Liver (tissue), 7 donors: ENCODE measurements at regions not wholly inside any gene's neighbourhood (a gene's known extent, or its start where the extent isn't known, plus 50 kb on each side); places are given as distances from the start of the nearest gene placed in this dataset.

Experiments
- DNase-seq: peaks from one replicate; pipeline ENCODE4 v3.0.0-alpha.2; 2017; ENCODE audit warnings: low spot score
- H3K27ac ChIP-seq, 2 donors: one replicate each; pipeline ENCODE4 v1.7.0; 2013; ENCODE audit warnings: inconsistent platforms in 2 of 2, low read length in 2 of 2, control low read depth in 1 of 2, low read depth in 1 of 2, mild to moderate bottlenecking in 1 of 2
- H3K27me3 ChIP-seq, 4 donors: one replicate each; pipeline versions ENCODE4 v1.6.1 to v1.7.0; 2013; ENCODE audit warnings: low read length in 3 of 4, inconsistent platforms in 1 of 4, mild to moderate bottlenecking in 1 of 4, moderate library complexity in 1 of 4; ENCODE audit not compliant: control insufficient read depth in 4 of 4, insufficient read depth in 4 of 4
- H3K36me3 ChIP-seq, 4 donors: one replicate each; pipeline versions ENCODE4 v1.6.1 to v1.7.0; 2013; ENCODE audit warnings: low read length in 3 of 4, mild to moderate bottlenecking in 3 of 4, low read depth in 1 of 4, moderate library complexity in 1 of 4; ENCODE audit not compliant: control insufficient read depth in 4 of 4, insufficient read depth in 3 of 4
- H3K4me1 ChIP-seq, 4 donors: one replicate each; pipeline versions ENCODE4 v1.6.1 to v1.7.0; 2013; ENCODE audit warnings: low read length in 3 of 4, mild to moderate bottlenecking in 3 of 4, moderate library complexity in 1 of 4; ENCODE audit not compliant: control insufficient read depth in 4 of 4, insufficient read depth in 4 of 4
- H3K4me3 ChIP-seq, 3 donors: one replicate each; pipeline versions ENCODE4 v1.6.1 to v1.7.0; 2013; ENCODE audit warnings: low read length in 3 of 3, control low read depth in 1 of 3, low read depth in 1 of 3, mild to moderate bottlenecking in 1 of 3
- H3K9ac ChIP-seq, 2 donors: one replicate each; pipeline ENCODE4 v1.7.0; 2013; ENCODE audit warnings: low read length in 2 of 2, mild to moderate bottlenecking in 2 of 2, moderate library complexity in 2 of 2, control low read depth in 1 of 2, low read depth in 1 of 2
- H3K9me3 ChIP-seq, 4 donors: one replicate each; pipeline versions ENCODE4 v1.6.1 to v1.7.0; 2013; ENCODE audit warnings: low read length in 3 of 4; ENCODE audit not compliant: control insufficient read depth in 4 of 4
- ATF3 ChIP-seq: IDR thresholded peaks from 2 replicates; pipeline ENCODE4 v1.6.1; 2016; ENCODE audit warnings: antibody characterized with exemption
- HNF4G ChIP-seq: IDR thresholded peaks from 2 replicates; pipeline ENCODE4 v1.6.1; 2016; ENCODE audit warnings: antibody characterized with exemption
- MAX ChIP-seq: IDR thresholded peaks from 2 replicates; pipeline ENCODE4 v1.6.1; 2016; ENCODE audit warnings: antibody characterized with exemption
- RAD21 ChIP-seq, 2 donors: IDR thresholded peaks; 2 replicates each; pipeline ENCODE4 v1.6.1; 2016; ENCODE audit warnings: antibody characterized with exemption in 2 of 2, mild to moderate bottlenecking in 2 of 2
- REST ChIP-seq: IDR thresholded peaks from 2 replicates; pipeline ENCODE4 v1.6.1; 2016; ENCODE audit warnings: antibody characterized with exemption, mild to moderate bottlenecking
- TAF1 ChIP-seq: conservative IDR thresholded peaks from 2 replicates; pipeline ENCODE4 v1.6.1; 2016; ENCODE audit warnings: antibody characterized with exemption, mild to moderate bottlenecking
- WGBS: extraction: QIAGEN DNeasy Blood & Tissue Kit; methylation state at CpG from one replicate; pipeline ENCODE4 v1.1.7; 2013; 5-methylcytosine and 5-hydroxymethylcytosine counted together
- donor health status: healthy.
- donor health status: healthy.
- donor health status: healthy.
- donor health status: healthy.

- Histone ChIP-seq H3K9ac (no peak overlapping the region), H3K4me1 (no peaks in the 10 kb centered on the region), H3K9me3 (no peaks in the 10 kb centered on the region), H3K4me3 (no peak overlapping the region), H3K27me3 (no peaks in the 10 kb centered on the region), H3K36me3 (no peaks in the 10 kb centered on the region), H3K27ac (no peak overlapping the region)
- TF ChIP-seq REST = no peak
- no peak for TF ChIP-seq TAF1
- TF ChIP-seq RAD21 (IDR thresholded peaks at IDR 0.05) = no peak
- no peak for TF ChIP-seq ATF3
- no peak for TF ChIP-seq MAX
- no peak for TF ChIP-seq HNF4G
- 76% methylated on average over 3 of the region's 3 CpGs for WGBS
- DNase-seq = no peak
Observed at GRCh38 chr12:44929236-44929885, 53.2 kb upstream of the NELL2 start.
